ENCODE measurements at regions not wholly inside any gene's neighbourhood (a gene's known extent, or its start where the extent isn't known, plus 50 kb on each side); places are given as distances from the start of the nearest gene placed in this dataset.

- TF ChIP-seq CTCF (IDR thresholded peaks at IDR 0.05) (no peak), POLR2A (IDR thresholded peaks at IDR 0.05) (no peak)
These were observed 825.4 kb downstream of the KCNJ18 start for GRCh38 chr17:22517716-22518115.
